ENCODE measurements at regions not wholly inside any gene's neighbourhood (a gene's known extent, or its start where the extent isn't known, plus 50 kb on each side); places are given as distances from the start of the nearest gene placed in this dataset.

- Histone ChIP-seq H2AFZ (ENCODE audit: low read length) (peak overlapping the region; percentile 88), H3K79me2 (ENCODE audit: control insufficient read depth in 1 of 2, insufficient read depth in 2 of 2, low read length in 2 of 2) (no peaks in the 10 kb centered on the region), H3K14ac (ENCODE audit: insufficient read length) (no peak overlapping the region), H3K4me1 (replicated peaks in 1 of 4; ENCODE audit: control insufficient read depth in 3 of 4, insufficient read depth in 4 of 4, low read length in 3 of 4) (0 out of 7 replicates have a peak, but pooled peaks cover 0 to 3% (median 0%) of the 10 kb centered on the region in 4 experiments), H3K23ac (ENCODE audit: insufficient read length) (no peak overlapping the region), H2BK15ac (ENCODE audit: low read length) (no peak overlapping the region), H3K4ac (replicated peaks; ENCODE audit: insufficient read length, low read depth, low read length) (no peak overlapping the region), H2AK5ac (ENCODE audit: low read depth, low read length) (no peak overlapping the region), H4K8ac (ENCODE audit: extremely low read depth, insufficient read depth, low read length) (no peak overlapping the region), H2BK120ac (replicated peaks; ENCODE audit: low read depth, low read length) (no peak overlapping the region), H2BK12ac (ENCODE audit: low read depth, low read length) (no peak overlapping the region), H4K91ac (replicated peaks; ENCODE audit: insufficient read length, low read length) (no peak overlapping the region), H3K23me2 (ENCODE audit: low read depth, low read length) (no peaks in the 10 kb centered on the region), H2BK20ac (ENCODE audit: low read length) (no peak overlapping the region), H3K36me3 (ENCODE audit: control insufficient read depth in 2 of 4, insufficient read depth in 4 of 4, low read length in 3 of 4) (no peaks in the 10 kb centered on the region), H3K79me1 (ENCODE audit: low read depth, low read length) (no peaks in the 10 kb centered on the region), H3K4me3 (ENCODE audit: extremely low read depth in 1 of 4, insufficient read depth in 2 of 4, low read depth in 3 of 4, low read length in 4 of 4) (no peak overlapping the region), H3K4me2 (ENCODE audit: insufficient read depth in 1 of 2, low read depth in 2 of 2, low read length in 2 of 2) (no peak overlapping the region), H4K20me1 (replicated peaks in 1 of 2; ENCODE audit: control insufficient read depth in 1 of 2, insufficient read depth in 2 of 2, low read length in 2 of 2) (no peaks in the 10 kb centered on the region), H4K5ac (ENCODE audit: insufficient read length, low read depth, low read length) (no peak overlapping the region), H3K18ac (ENCODE audit: extremely low read depth, low read length) (no peak overlapping the region), H3K9ac (replicated peaks in 1 of 4; ENCODE audit: extremely low read depth in 1 of 4, low read depth in 3 of 4, low read length in 3 of 4) (no peak overlapping the region), H3K9me3 (ENCODE audit: insufficient read depth in 2 of 2, low read depth in 1 of 2, low read length in 1 of 2) (no peaks in the 10 kb centered on the region), H3K27me3 (replicated peaks in 1 of 4; ENCODE audit: control insufficient read depth in 3 of 4, extremely low read depth in 1 of 4, insufficient read depth in 3 of 4, low read length in 3 of 4) (no peaks in the 10 kb centered on the region), H3K27ac (ENCODE audit: low read depth, low read length) (no peak overlapping the region), H3K56ac (replicated peaks; ENCODE audit: insufficient read length, low read depth, low read length) (no peak overlapping the region), H2BK5ac (ENCODE audit: low read depth, low read length) (no peak overlapping the region)
- CTCF ChIA-PET (ENCODE audit: partially characterized antibody) = interaction anchor here (1.0 kb wide), 1 partner anchor 14 kb away, joined by 3 read pairs; no protein-coding TSS in a partner anchor
- FAIRE-seq (no peak), DNase-seq (ENCODE audit: low read depth in 1 of 2, low spot score in 2 of 2) (no peak)
- POLR2A ChIA-PET (ENCODE audit: partially characterized antibody) = no interaction called here
- TF ChIP-seq YY1 (IDR thresholded peaks at IDR 0.05; ENCODE audit: low read depth, low read length) = 0 out of 2 replicates have a peak, but pooled peaks have one; percentile 42
- no peak for TF ChIP-seq POU5F1 (IDR thresholded peaks at IDR 0.05; ENCODE audit: low read depth, low read length)
- whole genome bisulfite sequencing, 2 experiments (ENCODE audit: extremely low coverage in 1 of 2, insufficient coverage in 1 of 2, insufficient read length in 1 of 2, insufficient replicate concordance in 2 of 2, low coverage in 1 of 2, low lambda C conversion rate in 2 of 2, missing lambda C conversion rate in 1 of 2) = 94% methylated on average over 2 of the region's 5 CpGs; no CpG with 5 or more reads in 1 of the 2 experiments
Observed at GRCh38 chr4:149176039-149176438, 639.6 kb downstream of the IQCM start.

All from H1 (cell line).